HUES6 (cell line): ENCODE measurements at regions not wholly inside any gene's neighbourhood (a gene's known extent, or its start where the extent isn't known, plus 50 kb on each side); places are given as distances from the start of the nearest gene placed in this dataset.

Experiments
- H3K27ac ChIP-seq: 2 replicates; pipeline ENCODE4 v1.7.0; 2013; ENCODE audit warnings: low read depth, mild to moderate bottlenecking, low read length, inconsistent platforms
- H3K27me3 ChIP-seq: 2 replicates; pipeline ENCODE4 v1.6.1; 2013; ENCODE audit warnings: low read length; ENCODE audit not compliant: control insufficient read depth, insufficient read depth
- H3K36me3 ChIP-seq: 2 replicates; pipeline ENCODE4 v1.6.1; 2013; ENCODE audit warnings: low read length; ENCODE audit not compliant: control insufficient read depth, insufficient read depth
- H3K4me1 ChIP-seq: 2 replicates; pipeline ENCODE4 v1.6.1; 2013; ENCODE audit warnings: low read length; ENCODE audit not compliant: control insufficient read depth, insufficient read depth
- H3K4me3 ChIP-seq: 2 replicates; pipeline ENCODE4 v1.5.1; 2013; ENCODE audit warnings: low read depth, low read length
- H3K9ac ChIP-seq: one replicate; pipeline ENCODE4 v1.6.1; 2013; ENCODE audit warnings: mild to moderate bottlenecking, low read length
- H3K9me3 ChIP-seq: 2 replicates; pipeline ENCODE4 v1.6.1; 2013; ENCODE audit warnings: low read depth, low read length; ENCODE audit not compliant: control insufficient read depth, insufficient read depth

DNA sequence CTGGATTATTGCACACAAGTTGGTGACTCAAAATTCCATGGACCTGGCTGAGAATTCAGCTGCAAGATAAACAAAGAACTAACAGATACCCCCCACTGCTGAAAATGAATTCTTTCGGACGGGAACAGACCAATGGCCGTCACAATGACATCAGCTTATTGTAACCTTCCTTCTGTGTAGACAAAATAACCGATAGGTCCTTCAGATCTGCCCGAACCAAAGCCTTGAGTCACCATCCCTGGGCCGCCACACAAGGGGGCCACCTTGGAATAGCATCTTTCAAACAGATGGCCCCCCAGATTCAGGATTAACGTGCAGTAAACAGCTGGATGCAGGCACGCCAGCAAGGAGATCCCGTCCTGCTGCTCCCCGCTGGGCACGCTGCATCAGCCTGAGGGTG lies 214.0 kb upstream of the EXOC2 start:
- Histone ChIP-seq H3K4me1 (no peaks in the 10 kb centered on the region), H3K9me3 (no peaks in the 10 kb centered on the region), H3K9ac (no peak overlapping the region), H3K27ac (no peak overlapping the region), H3K36me3 (no peaks in the 10 kb centered on the region), H3K4me3 (no peak overlapping the region), H3K27me3 (no peaks in the 10 kb centered on the region; the same call in 1 of the 2 replicates)

DNA sequence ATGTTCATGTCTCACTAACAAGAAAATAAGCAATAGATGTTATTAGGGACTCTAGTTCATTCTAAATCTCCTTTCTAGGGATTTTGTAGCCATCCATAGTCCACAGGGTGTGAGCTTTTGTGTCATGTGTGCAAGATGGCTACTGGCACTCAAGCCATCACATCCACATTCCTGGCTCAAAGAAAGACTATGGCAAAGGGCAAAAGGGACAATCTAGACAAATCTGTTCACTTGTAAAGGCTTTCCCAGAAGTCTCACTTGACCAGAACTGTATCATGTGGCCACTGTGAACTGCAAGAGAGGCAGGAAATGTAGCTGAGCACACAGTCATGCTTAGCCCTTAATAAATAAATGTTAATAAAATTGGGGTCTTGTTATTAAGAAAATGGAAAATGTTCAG lies 212.6 kb upstream of the EXOC2 start:
- H3K4me1 ChIP-seq = no peaks in the 10 kb centered on the region
- no peaks in the 10 kb centered on the region for H3K9me3 ChIP-seq
- H3K36me3 ChIP-seq = no peaks in the 10 kb centered on the region
- no peak overlapping the region for H3K27ac ChIP-seq
- H3K4me3 ChIP-seq = no peak overlapping the region
- H3K27me3 ChIP-seq = no peaks in the 10 kb centered on the region
- no peak overlapping the region for H3K9ac ChIP-seq

DNA sequence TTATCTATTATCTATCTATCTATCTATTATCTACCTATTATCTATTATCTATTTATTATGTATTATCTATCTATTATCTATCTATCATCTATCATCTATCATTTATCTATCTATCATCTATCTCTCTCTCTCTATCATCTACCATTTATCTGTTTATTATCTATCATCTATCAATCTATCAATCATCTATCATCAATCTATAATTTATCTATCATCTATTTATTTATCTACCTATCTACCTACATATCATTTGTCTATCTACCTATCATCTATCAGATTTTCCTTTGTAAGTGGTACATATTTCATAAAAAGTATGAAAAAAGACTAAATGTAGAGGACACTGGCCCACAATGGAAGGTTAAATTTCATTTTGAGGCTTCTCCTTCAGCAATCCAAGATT lies 212.1 kb upstream of the EXOC2 start:
- no peaks in the 10 kb centered on the region for H3K27me3 ChIP-seq
- H3K27ac ChIP-seq = no peak overlapping the region
- no peak overlapping the region for H3K4me3 ChIP-seq
- H3K36me3 ChIP-seq = no peaks in the 10 kb centered on the region
- H3K4me1 ChIP-seq = no peaks in the 10 kb centered on the region
- no peaks in the 10 kb centered on the region for H3K9me3 ChIP-seq
- no peak overlapping the region for H3K9ac ChIP-seq

DNA sequence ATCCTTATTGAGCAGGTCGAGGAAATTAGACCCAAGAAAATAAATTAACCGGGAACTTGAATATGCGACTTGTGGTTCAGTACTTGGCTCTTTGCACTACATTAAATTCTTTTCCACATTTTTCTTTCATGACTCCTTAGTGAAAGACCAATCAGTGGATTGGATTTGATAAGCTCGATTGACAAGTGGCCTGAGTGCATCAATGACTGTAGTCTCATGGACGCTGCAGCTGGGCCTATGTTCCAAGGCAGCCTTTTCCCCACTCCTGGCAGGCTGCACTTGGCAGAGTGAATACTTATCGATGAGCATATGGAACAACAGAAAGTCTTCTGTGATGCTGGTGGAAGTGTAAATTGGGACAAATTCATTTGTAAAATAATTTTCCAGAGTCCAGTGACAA lies 210.8 kb upstream of the EXOC2 start:
- H3K4me1 ChIP-seq = no peaks in the 10 kb centered on the region
- H3K4me3 ChIP-seq = no peak overlapping the region
- no peaks in the 10 kb centered on the region for H3K27me3 ChIP-seq
- no peaks in the 10 kb centered on the region for H3K9me3 ChIP-seq
- no peak overlapping the region for H3K9ac ChIP-seq
- H3K27ac ChIP-seq = no peak overlapping the region
- H3K36me3 ChIP-seq = no peaks in the 10 kb centered on the region

DNA sequence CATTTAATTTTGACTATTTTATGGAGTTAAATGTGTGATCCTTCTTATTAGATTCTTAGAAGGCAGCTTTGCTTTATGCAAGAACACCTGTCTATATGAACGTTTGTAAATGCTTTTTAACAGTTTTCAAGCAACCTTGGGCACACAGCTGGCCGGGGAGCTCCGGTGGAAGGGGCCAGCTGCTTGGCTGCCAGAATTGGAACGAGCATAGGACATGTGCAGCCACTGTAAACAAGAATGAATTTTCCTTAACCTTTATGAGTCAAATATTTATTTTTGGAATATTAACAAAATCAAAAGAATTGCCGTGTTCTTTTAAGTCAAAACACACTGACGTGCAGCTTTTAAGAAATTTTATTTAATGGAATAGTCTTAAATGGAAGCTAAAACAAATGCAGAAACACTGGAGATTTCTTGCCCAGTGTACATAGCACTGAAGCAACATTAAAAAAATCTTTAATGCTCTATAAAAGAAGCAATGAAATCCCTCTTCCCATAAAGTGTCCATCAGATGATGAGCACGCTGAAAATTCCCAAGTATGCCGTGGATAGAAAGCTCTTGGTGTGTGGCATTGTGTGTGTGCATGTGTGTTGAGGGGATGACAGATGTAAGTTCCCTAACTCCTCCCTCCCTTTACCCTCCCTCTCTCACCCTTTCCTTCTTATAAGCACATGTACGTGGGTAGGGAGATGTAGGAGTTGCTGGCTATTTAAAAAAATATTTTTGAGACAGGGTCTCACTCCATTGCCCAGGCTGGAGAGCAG lies 208.9 kb upstream of the EXOC2 start:
- no peaks in the 10 kb centered on the region for H3K36me3 ChIP-seq
- H3K9ac ChIP-seq = no peak overlapping the region
- no peaks in the 10 kb centered on the region for H3K27me3 ChIP-seq
- no peaks in the 10 kb centered on the region for H3K9me3 ChIP-seq
- no peaks in the 10 kb centered on the region for H3K4me1 ChIP-seq
- H3K4me3 ChIP-seq = no peak overlapping the region
- no peak overlapping the region for H3K27ac ChIP-seq

DNA sequence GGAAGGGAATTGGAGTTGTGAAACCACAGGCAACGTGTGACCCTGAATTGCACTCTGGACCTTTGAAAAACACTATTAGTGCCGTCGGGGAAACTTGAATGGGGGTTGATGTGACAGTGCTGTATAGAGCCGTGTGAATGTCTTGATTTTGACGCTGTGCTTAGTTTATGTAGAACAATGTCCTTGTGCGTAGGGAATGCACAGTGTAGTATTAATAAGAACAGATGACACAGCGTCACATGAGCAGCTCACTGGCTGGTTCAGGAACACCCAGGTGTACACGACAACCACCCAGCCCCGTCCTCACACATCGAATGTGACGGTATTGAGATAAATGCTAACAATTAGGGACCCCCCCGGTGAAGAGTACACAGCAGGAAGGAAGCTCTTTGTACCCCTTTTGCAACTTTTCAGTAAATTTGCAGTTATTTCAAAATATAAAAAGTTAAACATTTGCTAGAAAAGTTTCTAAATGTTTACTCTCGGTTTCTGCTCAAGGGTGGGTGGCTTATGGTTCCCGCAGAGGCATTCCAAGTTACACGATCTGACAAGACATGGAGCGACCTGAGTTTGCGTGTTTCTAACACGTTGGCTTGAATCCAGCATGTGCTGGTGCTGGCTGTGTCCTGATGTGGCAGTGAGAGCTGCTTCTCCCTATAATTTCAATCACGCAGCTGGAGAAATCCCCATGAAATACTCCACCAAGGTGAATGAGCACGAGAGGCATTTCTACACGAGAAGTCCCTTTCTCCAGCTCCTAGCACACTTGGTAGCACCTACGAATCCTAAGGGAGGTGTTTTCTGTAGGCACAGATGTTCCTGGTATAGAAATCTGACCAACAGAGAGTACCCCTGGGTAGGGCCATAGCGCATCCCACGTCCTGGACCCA lies 208.0 kb upstream of the EXOC2 start:
- no peaks in the 10 kb centered on the region for H3K27me3 ChIP-seq
- no peak overlapping the region for H3K27ac ChIP-seq
- no peaks in the 10 kb centered on the region for H3K36me3 ChIP-seq
- H3K4me3 ChIP-seq = no peak overlapping the region
- no peaks in the 10 kb centered on the region for H3K9me3 ChIP-seq
- H3K9ac ChIP-seq = no peak overlapping the region
- H3K4me1 ChIP-seq = no peaks in the 10 kb centered on the region

DNA sequence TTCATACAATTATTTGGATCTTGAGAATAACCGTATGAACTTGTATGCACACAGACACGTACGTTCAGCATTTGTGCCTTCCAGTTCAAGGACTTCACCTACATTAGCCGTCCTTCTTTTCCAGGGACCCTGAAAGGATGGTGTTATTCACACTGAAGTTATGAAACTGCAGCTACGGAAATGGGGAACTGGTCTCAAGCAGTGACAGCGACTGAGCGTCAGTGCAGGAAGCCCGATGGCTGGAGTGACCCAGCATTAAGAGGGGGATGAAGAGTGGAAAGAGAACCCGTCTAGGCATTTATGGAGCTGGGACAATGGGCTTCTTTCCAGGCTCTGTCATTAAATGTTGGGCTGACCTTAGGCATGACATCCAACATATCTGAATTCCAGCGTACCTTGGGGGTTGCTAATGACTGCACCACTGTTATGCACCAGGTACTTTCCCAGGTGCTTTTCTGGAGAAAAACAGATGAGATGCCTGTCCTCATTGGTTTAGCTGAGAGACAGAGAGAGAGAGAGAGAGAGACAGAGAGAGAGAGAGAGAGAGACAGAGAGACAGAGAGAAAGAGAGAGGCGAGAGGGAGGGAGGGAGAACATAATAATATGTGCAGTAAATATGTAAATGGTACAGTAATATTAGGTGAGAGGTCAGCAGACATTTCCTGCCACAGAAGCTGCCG lies 204.7 kb upstream of the EXOC2 start:
- no peaks in the 10 kb centered on the region for H3K4me1 ChIP-seq
- H3K27ac ChIP-seq = no peak overlapping the region
- H3K9ac ChIP-seq = no peak overlapping the region
- no peaks in the 10 kb centered on the region for H3K27me3 ChIP-seq
- H3K4me3 ChIP-seq = no peak overlapping the region
- H3K9me3 ChIP-seq = no peaks in the 10 kb centered on the region
- no peaks in the 10 kb centered on the region for H3K36me3 ChIP-seq

DNA sequence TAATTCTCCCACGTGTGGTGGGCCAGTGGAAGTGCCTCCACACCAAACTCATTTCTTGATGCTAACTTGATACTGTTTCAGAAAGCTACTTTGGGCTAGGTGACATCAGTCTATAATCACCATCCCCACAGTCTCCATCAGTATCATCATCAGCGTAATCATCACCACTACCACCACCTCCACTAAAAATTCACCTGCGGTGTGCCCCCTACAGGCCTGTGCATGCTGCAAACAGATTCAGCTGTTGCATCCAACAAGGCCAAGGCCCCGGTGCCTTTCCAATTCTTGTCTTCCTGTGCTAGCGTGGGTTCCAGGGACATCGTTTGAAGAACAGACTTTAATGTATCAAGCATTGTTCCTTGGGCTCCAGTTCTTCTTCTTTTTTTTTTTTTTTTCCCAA lies 201.3 kb upstream of the EXOC2 start:
- no peaks in the 10 kb centered on the region for H3K36me3 ChIP-seq
- no peak overlapping the region for H3K9ac ChIP-seq
- no peaks in the 10 kb centered on the region for H3K9me3 ChIP-seq
- no peak overlapping the region for H3K4me3 ChIP-seq
- no peaks in the 10 kb centered on the region for H3K27me3 ChIP-seq
- no peaks in the 10 kb centered on the region for H3K4me1 ChIP-seq
- H3K27ac ChIP-seq = no peak overlapping the region

DNA sequence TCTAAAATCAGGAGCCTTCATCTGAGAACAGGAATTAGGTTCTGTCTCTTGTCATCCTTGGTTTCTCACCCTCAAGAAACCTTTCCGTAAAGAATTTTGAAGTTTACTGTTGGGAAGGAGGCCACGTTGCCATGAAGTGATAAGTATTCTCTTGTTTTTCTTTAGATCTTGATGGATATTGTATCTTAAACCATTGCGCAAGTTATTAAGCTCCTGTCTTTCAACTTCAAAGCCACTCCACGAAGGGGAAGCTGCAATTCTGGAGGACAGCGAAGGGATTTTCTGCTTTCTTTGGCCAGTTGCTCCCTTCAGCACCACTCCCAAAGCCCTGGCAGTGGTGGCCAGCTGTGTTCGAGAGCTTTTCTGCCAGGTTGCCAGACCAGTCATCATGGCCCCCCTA lies 198.1 kb upstream of the EXOC2 start:
- Histone ChIP-seq H3K4me1 (no peaks in the 10 kb centered on the region), H3K36me3 (no peaks in the 10 kb centered on the region), H3K9ac (no peak overlapping the region), H3K4me3 (no peak overlapping the region), H3K9me3 (no peaks in the 10 kb centered on the region), H3K27me3 (no peaks in the 10 kb centered on the region), H3K27ac (no peak overlapping the region)

DNA sequence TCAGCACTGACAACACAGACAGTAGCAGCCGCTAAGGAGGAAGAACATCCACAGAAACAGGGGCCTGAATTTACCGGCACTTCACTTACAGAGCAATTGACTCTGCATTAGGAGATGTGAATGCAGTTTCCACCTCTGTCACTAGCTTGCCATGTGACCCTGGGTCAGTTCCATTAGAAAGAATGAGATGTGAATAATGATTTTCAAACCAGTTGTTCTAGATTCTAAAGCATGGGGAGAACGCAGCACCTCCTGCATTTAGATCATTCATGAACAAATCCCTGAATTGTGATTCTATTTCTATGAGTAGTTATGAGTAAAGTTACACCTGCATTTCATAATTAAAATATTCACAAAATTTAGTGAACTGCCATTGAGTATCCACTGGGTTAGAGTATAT lies 197.3 kb upstream of the EXOC2 start:
- H3K4me3 ChIP-seq = no peak overlapping the region
- H3K9me3 ChIP-seq = no peaks in the 10 kb centered on the region
- no peaks in the 10 kb centered on the region for H3K4me1 ChIP-seq
- H3K36me3 ChIP-seq = no peaks in the 10 kb centered on the region
- H3K27ac ChIP-seq = no peak overlapping the region
- no peaks in the 10 kb centered on the region for H3K27me3 ChIP-seq
- no peak overlapping the region for H3K9ac ChIP-seq
